Ishikawa (cell line): ENCODE measurements at regions not wholly inside any gene's neighbourhood (a gene's known extent, or its start where the extent isn't known, plus 50 kb on each side); places are given as distances from the start of the nearest gene placed in this dataset.

Experiments used
- EP300 ChIP-seq: IDR thresholded peaks from 2 replicates; pipeline ENCODE4 v1.6.1; 2012; ENCODE audit warnings: borderline replicate concordance
- RAD21 ChIP-seq: IDR thresholded peaks from 2 replicates; pipeline ENCODE4 v1.6.1; 2012; ENCODE audit warnings: low read depth
- TAF1 ChIP-seq: IDR thresholded peaks from 2 replicates; pipeline ENCODE4 v1.6.1; 2012; ENCODE audit warnings: low read depth, mild to moderate bottlenecking
- TCF12 ChIP-seq: IDR thresholded peaks from 2 replicates; pipeline ENCODE4 v1.6.1; 2012; ENCODE audit warnings: low read depth
- TEAD4 ChIP-seq: IDR thresholded peaks from 2 replicates; pipeline ENCODE4 v1.6.1; 2012
- YY1 ChIP-seq: IDR thresholded peaks from 2 replicates; pipeline ENCODE4 v1.6.1; 2012; ENCODE audit warnings: low read depth
- TF ChIP-seq, protein P1 (sequence below): IDR thresholded peaks from 2 replicates; pipeline ENCODE4 v1.6.1; 2012
- TF ChIP-seq, protein P2 (sequence below): IDR thresholded peaks from 2 replicates; pipeline ENCODE4 v1.6.1; 2012

- TF ChIP-seq EP300 (no peak), YY1 (no peak), TEAD4 (no peak), TCF12 (no peak), RAD21 (no peak), TAF1 (no peak)
- TF ChIP-seq, protein P1, sequence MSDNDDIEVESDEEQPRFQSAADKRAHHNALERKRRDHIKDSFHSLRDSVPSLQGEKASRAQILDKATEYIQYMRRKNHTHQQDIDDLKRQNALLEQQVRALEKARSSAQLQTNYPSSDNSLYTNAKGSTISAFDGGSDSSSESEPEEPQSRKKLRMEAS, result no peak
- TF ChIP-seq, protein P2, sequence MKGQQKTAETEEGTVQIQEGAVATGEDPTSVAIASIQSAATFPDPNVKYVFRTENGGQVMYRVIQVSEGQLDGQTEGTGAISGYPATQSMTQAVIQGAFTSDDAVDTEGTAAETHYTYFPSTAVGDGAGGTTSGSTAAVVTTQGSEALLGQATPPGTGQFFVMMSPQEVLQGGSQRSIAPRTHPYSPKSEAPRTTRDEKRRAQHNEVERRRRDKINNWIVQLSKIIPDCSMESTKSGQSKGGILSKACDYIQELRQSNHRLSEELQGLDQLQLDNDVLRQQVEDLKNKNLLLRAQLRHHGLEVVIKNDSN, result no peak
Observed at GRCh38 chr14:40371011-40371410, 938.8 kb upstream of the FBXO33 start.
